Stimulated activated CD4-positive, alpha-beta T cell treated with anti-CD3 and anti-CD28 coated beads, Interleukin-12 subunit alpha, Interleukin-12 subunit beta, amount 100 ng/mL, for 4 hours (primary cell): ENCODE measurements at regions not wholly inside any gene's neighbourhood (a gene's known extent, or its start where the extent isn't known, plus 50 kb on each side); places are given as distances from the start of the nearest gene placed in this dataset.

Experiments
- DNase-seq: peaks from one replicate; pipeline ENCODE4 v3.0.0-alpha.2; 2020

GRCh38 chr1:36673202-36673601, 190.5 kb upstream of the CSF3R start:
- DNase-seq: no peak

- DNase-seq: no peak
These were observed 186.5 kb upstream of the CSF3R start for GRCh38 chr1:36669262-36669661.

GRCh38 chr1:36667836-36668235, 185.1 kb upstream of the CSF3R start:
- no peak for DNase-seq

DNA sequence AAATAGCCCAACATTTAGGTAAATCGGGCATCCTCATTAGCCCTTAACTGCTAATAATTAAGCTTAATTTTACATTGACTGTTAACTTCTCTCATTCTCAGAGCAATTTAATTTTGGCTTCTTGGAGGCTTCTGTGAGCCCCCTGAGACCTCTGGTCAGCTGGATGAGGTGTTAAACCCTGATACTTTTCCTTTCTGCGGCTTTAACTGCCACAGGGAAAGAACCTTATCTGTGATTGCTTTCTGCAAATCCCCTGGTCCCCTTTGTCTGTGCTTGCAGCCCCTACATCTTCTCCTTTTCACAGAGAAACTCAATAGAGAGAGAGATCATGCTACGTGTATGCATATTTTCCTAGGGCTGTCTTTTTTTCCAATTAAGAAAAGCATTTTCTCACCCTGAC, 184.5 kb upstream of the CSF3R start:
- no peak for DNase-seq

DNA sequence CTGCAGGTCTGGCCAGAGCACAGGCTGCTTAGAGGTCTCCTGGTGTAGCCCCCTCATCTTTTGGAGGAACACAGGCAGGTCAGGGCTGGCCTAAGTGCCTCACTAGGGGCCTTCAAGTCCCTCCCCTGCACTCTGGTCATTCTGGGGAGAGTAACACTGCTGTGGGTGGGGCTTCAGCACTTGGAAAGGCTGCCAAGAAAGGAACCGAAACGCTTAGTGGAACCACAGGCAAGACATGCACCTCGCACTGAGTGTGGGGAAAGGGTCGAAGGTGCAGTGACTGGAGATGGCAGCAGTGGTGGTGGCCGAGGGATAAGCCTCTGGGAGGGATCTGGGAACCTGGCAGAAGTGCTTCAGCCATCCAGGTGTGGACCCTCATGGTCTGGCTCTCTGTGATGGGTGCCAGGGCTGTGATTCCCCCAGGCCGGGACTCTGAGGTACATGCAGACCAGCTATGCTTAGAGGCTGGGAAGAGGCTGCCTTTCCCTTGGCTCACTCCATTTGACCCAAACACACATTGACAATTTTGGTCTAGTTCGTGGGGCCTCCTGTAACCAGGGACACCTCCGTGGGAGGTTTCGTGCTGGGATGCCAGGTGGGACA, 182.9 kb upstream of the CSF3R start:
- DNase-seq: no peak

DNA sequence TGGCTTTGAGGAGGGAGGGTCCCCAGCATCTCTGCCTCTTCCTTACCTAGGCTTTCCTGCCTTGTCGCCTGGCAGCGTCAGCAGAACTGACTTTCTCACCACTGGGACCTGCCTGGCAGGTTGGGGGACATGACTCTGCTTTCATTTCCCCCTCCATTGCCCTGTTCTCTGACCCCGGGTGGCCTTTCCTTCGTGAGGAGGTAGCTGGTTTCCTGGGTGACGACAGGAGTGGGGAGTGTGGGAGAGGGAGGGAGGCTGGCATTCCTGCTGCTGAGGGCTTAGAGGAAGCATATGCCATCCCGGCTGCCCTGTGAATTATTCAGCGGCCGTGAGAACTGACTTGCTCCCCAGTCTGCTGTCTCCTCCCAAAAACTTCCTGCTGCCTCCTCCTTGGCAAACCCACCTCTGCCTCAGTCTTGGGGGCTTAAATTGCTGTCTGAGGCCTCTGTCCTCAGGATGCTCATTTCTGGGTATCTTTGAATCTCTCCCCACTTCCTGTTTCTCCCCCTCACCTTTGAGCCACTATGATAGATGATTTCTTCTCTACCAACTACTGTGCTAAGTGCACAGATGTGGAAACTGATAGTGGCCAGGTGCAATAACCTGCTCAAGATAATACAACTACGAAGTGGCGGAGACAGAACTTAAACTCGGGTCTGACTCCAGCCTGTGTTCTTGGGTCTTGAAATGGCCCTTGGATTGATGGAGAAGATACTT, 182.0 kb upstream of the CSF3R start:
- no peak for DNase-seq

DNA sequence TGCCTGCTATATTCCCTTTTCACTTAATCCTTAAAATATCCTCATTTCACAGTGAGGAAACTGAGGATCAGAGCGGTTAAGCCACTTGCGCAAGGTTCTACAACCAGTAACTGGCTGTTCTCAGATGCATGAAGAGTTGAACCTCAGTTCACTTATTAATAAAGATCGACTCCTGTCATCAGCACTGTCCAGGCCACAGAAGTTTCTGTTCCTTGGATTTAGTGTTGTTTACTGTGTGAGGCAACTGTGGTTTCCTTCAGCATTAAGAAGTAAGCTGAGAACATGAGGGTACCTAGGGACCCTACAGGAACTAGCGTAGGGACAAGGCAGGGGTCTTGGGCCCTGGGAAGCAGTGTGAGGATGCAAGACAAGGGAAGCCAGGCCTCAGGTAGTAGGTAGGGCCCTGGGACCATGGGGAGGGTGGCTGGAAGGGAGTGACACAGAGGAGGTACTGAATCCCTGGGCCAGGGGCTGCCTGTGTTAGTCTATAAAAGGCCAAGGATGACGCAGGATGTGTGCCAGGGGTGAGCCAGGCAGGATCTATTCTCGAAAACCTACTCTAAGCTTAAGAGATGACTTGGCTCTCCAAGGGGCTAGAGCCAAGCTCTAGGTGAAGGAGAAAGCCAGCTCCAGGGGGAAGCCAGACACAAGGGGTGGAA, 181.2 kb upstream of the CSF3R start:
- DNase-seq: no peak

GRCh38 chr1:36658838-36659237, 176.1 kb upstream of the CSF3R start:
- no peak for DNase-seq

DNA sequence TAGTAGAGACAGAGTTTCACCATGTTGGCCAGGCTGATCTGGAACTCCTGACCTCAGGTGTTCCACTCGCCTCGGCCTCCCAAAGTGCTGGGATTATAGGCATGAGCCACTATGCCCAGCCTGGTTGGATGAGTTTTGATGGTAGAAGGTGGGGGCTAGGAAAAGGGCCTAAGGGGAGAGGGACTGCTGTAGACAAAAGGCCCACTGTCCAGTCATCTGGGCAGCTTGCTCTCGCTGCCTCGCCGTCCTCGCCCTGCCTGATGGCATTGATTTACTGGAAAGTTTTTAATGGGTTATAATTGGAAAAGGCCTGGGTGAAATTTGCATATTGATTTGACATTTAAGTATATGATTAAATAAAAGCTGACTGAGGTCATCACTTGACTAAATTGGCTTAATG, 175.1 kb upstream of the CSF3R start:
- DNase-seq: no peak

DNA sequence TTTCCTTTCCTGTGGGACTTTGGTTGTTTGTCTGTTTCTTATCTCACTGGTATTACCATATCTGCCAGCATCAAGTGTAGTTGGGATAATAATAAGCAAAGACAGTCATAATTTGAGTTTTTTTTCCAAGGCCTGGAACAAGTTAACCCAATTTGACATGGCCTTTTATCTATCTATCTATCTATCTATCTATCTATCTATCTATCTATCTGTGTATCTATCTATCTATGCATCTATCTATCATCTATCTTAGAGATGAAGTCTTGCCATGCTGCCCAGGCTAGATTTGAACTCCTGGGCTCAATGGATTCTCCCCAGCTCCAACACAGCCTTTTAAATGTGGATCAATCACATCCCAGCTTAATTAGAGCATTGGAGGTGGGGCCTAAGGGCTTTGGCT, 174.1 kb upstream of the CSF3R start:
- no peak for DNase-seq

DNA sequence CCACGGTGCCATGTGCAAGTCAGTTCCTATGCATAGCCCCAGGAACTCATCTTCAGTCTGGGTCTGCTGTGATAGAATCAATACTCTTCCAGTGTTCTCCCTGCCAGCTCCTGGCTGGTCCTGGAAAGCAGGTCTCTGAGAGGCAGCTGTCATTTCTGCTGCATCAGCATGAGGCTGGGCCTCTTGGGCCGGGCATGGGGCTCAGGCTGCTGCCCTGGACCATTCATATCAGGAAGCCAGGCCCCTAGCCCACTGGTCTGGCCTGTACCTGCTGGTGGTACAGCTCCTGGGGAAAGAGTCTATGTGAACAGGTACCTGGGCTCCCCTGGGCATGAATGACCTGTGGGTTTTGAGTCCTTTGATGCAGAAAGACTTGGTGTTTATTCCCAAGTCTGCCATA, 173.6 kb upstream of the CSF3R start:
- no peak for DNase-seq

DNA sequence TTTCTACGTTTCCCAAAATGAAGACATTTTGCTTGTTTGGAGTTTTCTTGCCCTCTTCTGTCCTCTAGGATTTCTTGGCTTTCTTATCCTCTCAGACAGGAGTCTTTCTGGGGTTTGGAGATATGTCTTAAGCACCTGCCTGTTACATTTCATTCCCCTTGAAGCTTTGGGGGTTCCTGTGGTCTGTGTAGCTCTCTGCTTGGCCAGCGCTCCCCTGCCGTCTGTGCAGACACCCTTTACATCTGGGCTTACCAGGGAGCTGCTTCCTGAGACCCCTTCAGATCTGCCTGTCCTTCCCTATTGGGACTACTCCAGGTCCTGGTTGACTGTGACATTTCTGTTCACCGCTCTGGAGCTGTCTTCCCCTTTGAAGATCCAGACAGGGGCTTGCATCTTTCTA, 171.9 kb upstream of the CSF3R start:
- no peak for DNase-seq

GRCh38 chr1:36653850-36654249, 171.1 kb upstream of the CSF3R start:
- DNase-seq: no peak

- DNase-seq: no peak
These were observed 169.9 kb upstream of the CSF3R start for GRCh38 chr1:36652586-36652985.

- DNase-seq: no peak
These were observed 169.3 kb upstream of the CSF3R start for GRCh38 chr1:36652011-36652410.

- DNase-seq: no peak
These were observed 168.6 kb upstream of the CSF3R start for GRCh38 chr1:36651176-36651910.

- peak; percentile 65 for DNase-seq
These were observed 167.7 kb upstream of the CSF3R start for GRCh38 chr1:36650200-36651065.

GRCh38 chr1:36645867-36646266, 163.2 kb upstream of the CSF3R start:
- DNase-seq: no peak

GRCh38 chr1:36644556-36644955, 161.8 kb upstream of the CSF3R start:
- no peak for DNase-seq

DNA sequence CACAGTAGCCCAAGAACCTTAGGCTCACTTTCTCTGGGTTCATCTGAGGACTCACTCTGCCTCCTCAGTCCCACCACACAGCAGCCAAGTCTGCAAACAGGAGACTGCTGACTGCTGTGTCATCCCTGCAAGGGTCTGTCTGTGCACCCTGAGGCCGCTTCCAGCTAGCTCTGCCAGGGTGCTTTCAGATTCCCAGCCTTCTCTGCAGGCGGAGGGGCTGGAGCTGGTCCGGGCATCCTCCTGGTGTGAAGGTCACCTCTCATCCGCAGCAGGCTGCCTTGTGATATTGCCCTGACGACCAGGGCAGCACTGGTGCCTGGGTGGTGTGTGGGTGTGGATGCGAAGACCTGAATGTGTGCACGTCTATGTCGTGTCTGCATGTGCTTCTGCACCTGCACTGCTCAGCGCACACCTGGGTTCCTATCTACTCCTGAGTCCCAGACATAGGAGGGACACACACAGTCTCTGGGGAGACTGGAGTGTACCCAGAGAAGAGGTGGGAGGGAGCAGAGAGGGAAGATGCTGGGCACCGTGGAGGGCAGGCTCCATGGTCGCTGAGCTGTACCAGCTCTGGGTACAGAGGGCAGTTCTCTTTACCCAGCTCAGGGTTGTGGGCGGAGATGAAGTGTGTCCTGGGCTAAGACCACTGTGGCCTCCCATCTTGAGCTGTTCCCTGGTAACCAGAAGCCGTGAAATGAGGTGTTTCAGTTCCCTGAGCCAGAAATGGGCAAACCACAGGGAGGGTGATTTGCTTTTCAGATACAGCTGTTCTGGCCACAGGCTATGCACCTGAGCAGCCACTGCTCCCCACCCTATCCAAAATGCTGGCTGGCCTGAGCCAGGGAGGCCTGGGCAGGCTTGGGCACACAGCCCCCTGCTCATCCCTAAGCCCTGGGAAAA, 160.9 kb upstream of the CSF3R start:
- no peak for DNase-seq

DNA sequence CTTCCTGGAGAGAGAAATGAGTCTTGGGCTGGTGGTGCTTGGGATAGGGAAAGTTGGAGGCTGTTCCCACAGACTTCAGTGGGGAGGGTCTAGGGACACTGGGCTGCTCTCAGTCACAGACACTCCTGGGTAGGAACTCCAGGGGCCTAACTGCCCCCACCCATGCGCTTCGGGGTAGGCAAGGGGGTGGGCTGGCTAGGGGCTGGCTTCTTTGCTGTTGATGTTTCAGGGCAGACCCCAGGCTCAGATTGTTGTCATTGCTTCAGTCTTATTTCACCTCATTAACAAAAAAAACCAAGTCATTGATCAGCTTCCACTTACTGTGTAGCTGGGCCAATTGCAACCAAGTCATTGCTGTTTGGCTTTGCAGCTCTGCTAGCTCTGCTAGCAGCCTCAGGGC, 160.1 kb upstream of the CSF3R start:
- no peak for DNase-seq

- no peak for DNase-seq
These were observed 159.1 kb upstream of the CSF3R start for GRCh38 chr1:36641776-36642175.
